ENCODE measurements at regions not wholly inside any gene's neighbourhood (a gene's known extent, or its start where the extent isn't known, plus 50 kb on each side); places are given as distances from the start of the nearest gene placed in this dataset.
"Not testable (repeated sequence)": the region's sequence is repeated elsewhere in the genome, so short reads cannot be mapped to it uniquely, and the experiment has no call there.

DNA sequence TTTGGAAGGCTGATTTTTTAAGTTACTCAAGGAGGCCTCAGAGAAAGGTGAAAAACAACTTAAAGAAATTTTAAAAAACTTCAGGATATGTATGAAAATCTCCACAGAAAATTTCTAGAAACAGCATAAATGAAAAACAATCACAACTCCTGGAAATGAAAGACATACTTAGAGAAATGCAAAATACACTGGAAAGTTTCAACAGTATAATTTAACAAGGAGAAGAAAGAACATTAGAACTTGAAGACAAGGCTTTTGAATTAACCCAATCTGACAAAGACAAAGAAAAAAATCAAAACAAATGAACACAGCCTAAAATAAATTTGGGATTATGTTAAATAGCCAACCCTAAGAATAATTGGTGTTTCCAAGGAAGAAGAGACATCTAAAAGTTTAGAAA lies 300.5 kb downstream of the ANTXR2 start:
- Mint-ChIP-seq H3K36me3 (ENCODE audit: low read depth) (no peaks in the 10 kb centered on the region), H3K4me1 (ENCODE audit: low read depth) (no peaks in the 10 kb centered on the region)

DNA sequence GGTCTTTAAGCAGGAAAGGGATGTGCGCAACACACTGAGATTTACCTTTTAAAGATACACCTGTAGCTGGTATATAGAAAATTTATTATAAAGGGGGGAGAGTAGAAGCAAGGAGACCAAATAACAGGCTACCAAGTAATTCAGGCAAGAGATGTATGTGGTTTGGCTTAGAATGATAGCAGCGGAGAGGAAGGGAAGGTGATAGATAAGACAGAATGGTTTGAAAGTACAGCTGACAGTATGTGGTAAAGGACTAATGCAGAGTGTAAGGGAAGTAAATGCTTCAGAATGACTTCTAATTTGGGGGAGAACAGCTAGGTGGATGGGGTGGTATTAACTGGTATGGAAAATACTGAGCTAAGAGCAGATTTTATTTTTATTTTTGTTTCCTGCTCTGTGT lies 308.9 kb downstream of the ANTXR2 start:
- Mint-ChIP-seq H3K4me1 (ENCODE audit: low read depth) (no peaks in the 10 kb centered on the region), H3K27me3 (no peaks in the 10 kb centered on the region), H3K36me3 (ENCODE audit: low read depth) (no peaks in the 10 kb centered on the region), H3K4me3 (no peak overlapping the region), H3K27ac (no peak overlapping the region), H3K9me3 (peaks cover 28% of the 10 kb centered on the region)
- intact Hi-C loops (cut with micrococcal nuclease): no loop called here

More for the DNA sequence above, 300.5 kb downstream of the ANTXR2 start:
- Mint-ChIP-seq H3K4me3 (no peak overlapping the region), H3K9me3 (peaks cover 80% of the 10 kb centered on the region), H3K27ac (no peak overlapping the region), H3K27me3 (no peaks in the 10 kb centered on the region)
- intact Hi-C loops (cut with micrococcal nuclease): no loop called here

DNA sequence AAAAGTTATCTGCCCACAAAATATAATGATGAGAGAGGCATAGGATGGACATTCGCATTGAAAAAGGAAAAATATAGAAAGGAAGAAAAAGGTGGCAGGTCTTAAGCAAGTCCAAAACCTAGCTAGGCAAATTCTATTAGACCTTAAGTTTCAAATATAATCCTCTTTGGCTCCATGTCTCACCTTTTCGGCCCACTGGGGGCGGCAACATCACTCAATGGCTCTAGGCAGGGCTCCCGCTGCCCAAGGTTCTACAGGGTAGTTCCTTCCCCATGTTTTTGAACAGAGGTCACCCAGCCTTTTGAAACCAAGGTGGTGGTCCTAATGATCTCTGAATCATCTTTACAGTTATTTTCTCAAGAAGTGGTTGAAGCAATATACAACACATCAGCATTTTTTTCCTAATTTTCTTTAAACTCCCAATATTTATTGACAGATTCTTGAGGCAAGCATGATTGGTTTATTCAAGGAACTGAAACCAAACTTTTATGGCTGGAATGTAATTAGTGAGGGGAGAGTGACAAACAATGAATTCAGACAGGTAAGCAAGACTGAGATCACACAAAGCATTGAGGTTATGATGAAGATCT lies 309.4 kb downstream of the ANTXR2 start:
- no peak overlapping the region for H3K27ac Mint-ChIP-seq
- no peaks in the 10 kb centered on the region for H3K4me1 Mint-ChIP-seq (ENCODE audit: low read depth)
- H3K4me3 Mint-ChIP-seq: no peak overlapping the region
- no peaks in the 10 kb centered on the region for H3K27me3 Mint-ChIP-seq
- intact Hi-C loops (cut with micrococcal nuclease): no loop called here
- H3K36me3 Mint-ChIP-seq (ENCODE audit: low read depth): no peaks in the 10 kb centered on the region
- peaks cover 27% of the 10 kb centered on the region for H3K9me3 Mint-ChIP-seq

DNA sequence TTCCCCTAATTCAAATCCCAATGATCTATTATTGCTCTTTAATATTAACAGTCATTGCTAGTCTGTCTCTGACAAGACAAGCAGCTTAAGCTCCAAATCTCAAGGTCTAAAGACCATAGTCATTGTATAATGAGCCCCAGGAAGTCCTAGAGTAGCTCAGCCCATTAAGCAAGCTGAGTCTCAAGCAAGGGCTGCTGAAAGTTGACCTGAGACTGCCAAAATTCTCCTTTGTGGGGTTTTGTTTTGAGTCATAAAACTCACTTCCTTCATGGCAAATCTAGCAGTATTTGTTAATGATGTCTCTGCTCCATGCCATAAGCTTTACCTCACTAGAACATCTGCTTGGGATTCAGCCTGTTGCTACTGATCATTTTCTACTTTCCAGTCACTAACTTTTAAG lies 313.2 kb downstream of the ANTXR2 start:
- no peaks in the 10 kb centered on the region for H3K36me3 Mint-ChIP-seq (ENCODE audit: low read depth)
- no peak overlapping the region for H3K27ac Mint-ChIP-seq
- no peaks in the 10 kb centered on the region for H3K4me1 Mint-ChIP-seq (ENCODE audit: low read depth)
- H3K4me3 Mint-ChIP-seq: no peak overlapping the region
- H3K9me3 Mint-ChIP-seq: peaks cover 11% of the 10 kb centered on the region
- intact Hi-C loops (cut with micrococcal nuclease): no loop called here
- no peaks in the 10 kb centered on the region for H3K27me3 Mint-ChIP-seq

DNA sequence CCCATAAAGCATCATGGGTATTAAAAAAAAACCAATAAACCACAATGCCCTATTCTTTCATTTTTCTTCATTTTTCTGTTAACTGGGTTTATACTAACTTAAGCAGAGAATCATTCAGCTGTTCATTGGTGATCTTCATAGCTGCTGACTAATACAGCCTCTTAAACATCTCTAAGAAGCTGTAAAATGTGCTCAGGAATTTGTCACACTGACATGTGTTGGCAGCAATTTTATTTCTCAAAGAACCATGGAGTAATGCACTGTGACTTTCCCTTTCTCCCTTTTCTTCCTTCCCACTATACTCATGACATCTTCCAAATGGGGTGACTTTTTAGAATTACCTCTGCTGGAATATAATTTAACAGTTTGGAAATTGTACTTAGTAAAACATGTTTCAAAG lies 315.4 kb downstream of the ANTXR2 start:
- Mint-ChIP-seq H3K27me3 (no peaks in the 10 kb centered on the region), H3K36me3 (ENCODE audit: low read depth) (no peaks in the 10 kb centered on the region), H3K9me3 (no peaks in the 10 kb centered on the region), H3K4me3 (no peak overlapping the region), H3K4me1 (ENCODE audit: low read depth) (no peaks in the 10 kb centered on the region), H3K27ac (no peak overlapping the region)
- intact Hi-C loops (cut with micrococcal nuclease): no loop called here

DNA sequence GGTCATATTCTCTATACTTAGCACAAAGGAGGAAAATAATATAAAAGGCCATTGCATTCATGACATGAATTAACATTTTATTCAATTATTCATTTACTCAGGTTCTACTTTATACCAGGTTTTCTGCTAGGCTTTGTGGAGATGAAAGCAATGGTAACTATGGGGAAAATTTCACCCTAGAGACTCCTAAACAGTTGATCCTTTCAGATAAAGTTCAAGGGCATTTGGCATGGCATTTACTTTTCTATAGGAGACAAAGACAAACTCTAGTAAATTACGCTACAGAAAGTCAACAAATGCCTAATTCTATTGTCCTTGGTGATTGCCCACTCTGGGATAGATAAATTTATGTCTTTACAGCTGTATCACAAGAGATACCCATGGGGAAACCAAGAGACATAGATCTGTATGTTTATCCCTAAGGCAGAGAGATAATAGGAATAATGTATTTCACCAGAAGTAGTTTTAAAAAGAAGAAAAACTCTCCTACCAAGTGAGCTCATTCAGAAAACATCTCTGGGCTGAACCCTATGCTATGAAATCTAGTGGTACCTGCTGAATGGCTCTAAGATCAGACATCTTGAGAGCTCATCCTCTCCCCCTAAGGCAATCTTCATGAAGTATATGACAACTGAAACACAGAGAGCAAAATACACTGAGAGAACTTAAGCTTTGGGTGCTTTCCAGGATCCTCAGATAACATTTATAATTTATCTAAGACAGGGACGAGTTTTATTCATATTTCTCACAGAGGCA lies 316.7 kb downstream of the ANTXR2 start:
- intact Hi-C loops (cut with micrococcal nuclease): no loop called here
- no peaks in the 10 kb centered on the region for H3K4me1 Mint-ChIP-seq (ENCODE audit: low read depth)
- no peaks in the 10 kb centered on the region for H3K36me3 Mint-ChIP-seq (ENCODE audit: low read depth)
- H3K4me3 Mint-ChIP-seq: no peak overlapping the region
- no peaks in the 10 kb centered on the region for H3K27me3 Mint-ChIP-seq
- no peaks in the 10 kb centered on the region for H3K9me3 Mint-ChIP-seq
- H3K27ac Mint-ChIP-seq: no peak overlapping the region

DNA sequence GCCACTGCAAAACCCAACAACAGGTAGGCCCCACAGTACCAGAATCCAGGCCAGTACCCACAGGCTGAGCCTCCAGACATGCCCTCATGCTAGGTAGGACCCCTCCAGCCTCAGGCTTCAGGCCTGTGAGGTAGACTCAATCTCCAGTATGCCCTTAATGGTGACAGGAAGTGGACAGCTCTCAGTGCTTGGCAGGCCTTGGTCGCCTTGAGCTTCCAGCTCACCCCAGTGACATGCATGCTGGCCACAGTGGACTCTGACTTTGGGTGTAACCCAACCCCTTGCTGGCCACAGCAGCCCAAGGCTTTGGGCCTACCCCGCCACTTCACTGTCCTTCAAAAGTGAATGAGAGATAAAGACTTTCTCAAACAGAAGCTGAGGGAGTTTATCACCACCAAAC lies 324.2 kb downstream of the ANTXR2 start:
- no peak overlapping the region for H3K27ac Mint-ChIP-seq
- intact Hi-C loops (cut with micrococcal nuclease): no loop called here
- no peaks in the 10 kb centered on the region for H3K4me1 Mint-ChIP-seq (ENCODE audit: low read depth)
- no peaks in the 10 kb centered on the region for H3K36me3 Mint-ChIP-seq (ENCODE audit: low read depth)
- H3K9me3 Mint-ChIP-seq: no peaks in the 10 kb centered on the region
- no peaks in the 10 kb centered on the region for H3K27me3 Mint-ChIP-seq
- H3K4me3 Mint-ChIP-seq: no peak overlapping the region

DNA sequence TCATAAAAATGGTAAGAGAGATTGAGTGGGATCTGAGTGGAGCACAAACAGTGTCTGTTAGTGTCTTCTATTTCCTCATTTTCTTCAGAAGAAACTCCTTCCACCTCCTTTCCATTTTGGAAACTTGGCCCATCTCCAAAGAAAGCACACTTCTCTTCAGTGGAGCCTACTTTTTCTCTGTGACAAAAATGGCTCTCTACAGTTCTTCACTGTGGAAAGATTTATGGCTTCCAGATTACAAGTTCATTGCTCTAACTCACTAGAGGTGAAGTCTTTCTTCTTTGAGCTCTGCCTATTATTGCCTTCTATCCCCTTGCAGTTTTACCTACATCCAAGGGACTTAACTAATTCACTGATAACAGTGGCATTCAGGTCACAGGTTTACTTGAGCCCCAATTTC lies 325.8 kb downstream of the ANTXR2 start:
- H3K4me1 Mint-ChIP-seq (ENCODE audit: low read depth): no peaks in the 10 kb centered on the region

DNA sequence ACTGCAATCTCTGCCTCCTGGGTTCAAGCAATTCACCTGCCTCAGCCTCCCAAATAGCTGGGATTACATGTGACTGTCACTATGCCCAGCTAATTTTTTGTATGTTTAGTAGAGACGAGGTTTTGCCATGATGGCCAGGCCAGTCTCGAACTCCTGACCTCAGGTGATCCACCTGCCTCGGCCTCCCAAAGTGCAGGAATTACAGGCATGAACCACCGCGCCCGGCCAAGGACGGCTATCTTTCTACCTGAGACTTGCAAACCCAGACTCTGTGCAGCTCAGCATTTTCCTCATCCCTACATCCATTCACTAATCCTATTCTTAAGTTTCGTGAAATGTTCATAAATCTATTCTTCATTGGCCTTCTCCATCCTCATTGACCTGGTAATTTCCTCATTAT lies 330.0 kb downstream of the ANTXR2 start:
- H3K36me3 Mint-ChIP-seq (ENCODE audit: low read depth): no peaks in the 10 kb centered on the region
- H3K9me3 Mint-ChIP-seq: no peaks in the 10 kb centered on the region
- no peaks in the 10 kb centered on the region for H3K4me1 Mint-ChIP-seq (ENCODE audit: low read depth)
- no peaks in the 10 kb centered on the region for H3K27me3 Mint-ChIP-seq
- H3K4me3 Mint-ChIP-seq: no peak overlapping the region
- H3K27ac Mint-ChIP-seq: no peak overlapping the region
- intact Hi-C loops (cut with micrococcal nuclease): no loop called here

More for the DNA sequence above, 325.8 kb downstream of the ANTXR2 start:
- no peaks in the 10 kb centered on the region for H3K27me3 Mint-ChIP-seq
- intact Hi-C loops (cut with micrococcal nuclease): no loop called here
- H3K4me3 Mint-ChIP-seq: no peak overlapping the region
- no peaks in the 10 kb centered on the region for H3K9me3 Mint-ChIP-seq
- no peaks in the 10 kb centered on the region for H3K36me3 Mint-ChIP-seq (ENCODE audit: low read depth)
- no peak overlapping the region for H3K27ac Mint-ChIP-seq

DNA sequence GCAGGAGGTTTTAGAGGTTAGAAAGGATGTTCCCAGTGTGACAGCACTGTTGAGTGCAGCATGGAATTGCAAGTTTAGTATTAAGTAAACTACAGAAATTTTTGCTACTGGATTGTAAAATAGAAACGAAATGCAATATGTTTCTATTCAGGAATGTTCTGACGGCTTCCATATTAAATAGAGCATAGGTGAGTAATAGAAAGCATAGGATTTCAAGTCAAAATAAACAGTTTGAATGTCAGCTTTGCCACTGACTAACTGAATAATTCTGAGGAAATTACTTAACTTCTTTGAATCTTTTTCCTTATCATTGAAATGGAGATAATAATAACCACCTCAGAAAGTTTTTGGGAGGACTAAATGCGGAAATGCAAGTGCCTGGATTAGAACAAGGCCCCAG lies 331.9 kb upstream of the GK2 start:
- Mint-ChIP-seq H3K27me3 (no peaks in the 10 kb centered on the region), H3K4me1 (ENCODE audit: low read depth) (no peaks in the 10 kb centered on the region), H3K4me3 (no peak overlapping the region), H3K27ac (no peak overlapping the region), H3K36me3 (ENCODE audit: low read depth) (no peaks in the 10 kb centered on the region), H3K9me3 (no peaks in the 10 kb centered on the region)
- intact Hi-C loops (cut with micrococcal nuclease): no loop called here

DNA sequence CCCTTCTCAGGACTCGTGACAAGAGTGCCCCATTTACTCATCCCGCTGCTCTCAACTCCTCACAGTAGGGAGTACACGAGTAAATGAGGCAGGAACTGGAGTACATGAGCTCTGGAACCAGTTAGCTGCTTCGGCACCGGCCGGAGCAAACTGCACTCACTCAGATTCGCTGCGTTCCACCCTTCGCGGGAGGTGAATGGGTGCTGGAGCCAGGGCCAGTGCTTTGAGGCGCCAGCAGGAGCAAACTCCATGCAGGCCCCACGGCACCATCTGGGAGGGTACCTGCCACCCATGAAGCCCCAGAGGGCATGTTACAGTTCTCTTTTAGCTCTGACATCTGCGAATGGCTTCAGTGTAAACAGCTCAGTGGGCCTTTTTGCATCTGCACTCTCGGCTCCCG lies 315.5 kb upstream of the GK2 start:
- Mint-ChIP-seq H3K9me3 (no peaks in the 10 kb centered on the region), H3K27ac (no peak overlapping the region), H3K36me3 (ENCODE audit: low read depth) (no peaks in the 10 kb centered on the region), H3K4me1 (ENCODE audit: low read depth) (no peaks in the 10 kb centered on the region), H3K4me3 (no peak overlapping the region), H3K27me3 (no peaks in the 10 kb centered on the region)
- intact Hi-C loops (cut with micrococcal nuclease): no loop called here

DNA sequence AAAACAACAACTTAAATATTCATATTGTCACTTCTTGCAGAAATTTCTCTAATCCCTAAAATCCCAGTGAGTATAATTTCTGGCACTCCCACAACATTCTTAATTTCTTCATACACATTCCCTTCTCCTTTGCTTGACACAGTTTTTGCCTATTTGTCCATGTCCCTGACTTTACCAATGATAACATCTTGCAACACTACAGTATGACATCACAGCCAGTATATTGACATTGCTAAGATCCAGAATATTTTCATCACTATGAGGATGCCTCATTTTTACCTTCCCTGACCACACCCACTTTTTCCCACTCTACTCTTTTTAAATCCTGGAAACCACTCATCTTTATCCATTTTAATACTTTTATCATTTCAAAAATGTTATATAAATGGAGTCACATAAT lies 292.3 kb upstream of the GK2 start:
- H3K4me1 Mint-ChIP-seq (ENCODE audit: low read depth): no peaks in the 10 kb centered on the region
- intact Hi-C loops (cut with micrococcal nuclease): no loop called here
- no peaks in the 10 kb centered on the region for H3K27me3 Mint-ChIP-seq
- no peak overlapping the region for H3K27ac Mint-ChIP-seq
- H3K9me3 Mint-ChIP-seq: peaks cover 40% of the 10 kb centered on the region
- H3K36me3 Mint-ChIP-seq (ENCODE audit: low read depth): no peaks in the 10 kb centered on the region
- H3K4me3 Mint-ChIP-seq: no peak overlapping the region

DNA sequence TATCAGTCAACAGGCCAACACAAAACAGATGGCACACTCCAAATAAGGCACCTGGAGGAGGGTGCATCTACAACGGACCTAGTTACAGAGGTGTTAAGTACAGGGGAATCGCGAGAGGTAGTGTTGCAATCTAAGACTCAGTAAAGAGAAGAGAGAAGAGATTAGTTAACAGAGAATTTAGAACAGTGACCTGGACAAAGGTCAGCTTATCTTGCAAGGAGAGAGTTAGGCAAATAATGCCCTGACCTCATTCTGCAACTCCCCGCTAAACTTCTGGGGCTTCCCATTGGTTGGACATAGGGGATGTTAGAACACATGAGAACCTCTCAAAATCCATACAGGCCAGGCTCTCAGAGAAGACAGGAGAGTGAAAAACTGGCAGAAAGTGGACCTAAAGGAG lies 289.4 kb upstream of the GK2 start:
- H3K9me3 Mint-ChIP-seq: peaks cover 58% of the 10 kb centered on the region
- H3K27ac Mint-ChIP-seq: no peak overlapping the region
- no peaks in the 10 kb centered on the region for H3K4me1 Mint-ChIP-seq (ENCODE audit: low read depth)
- no peaks in the 10 kb centered on the region for H3K27me3 Mint-ChIP-seq
- no peak overlapping the region for H3K4me3 Mint-ChIP-seq
- H3K36me3 Mint-ChIP-seq (ENCODE audit: low read depth): no peaks in the 10 kb centered on the region
- intact Hi-C loops (cut with micrococcal nuclease): no loop called here

DNA sequence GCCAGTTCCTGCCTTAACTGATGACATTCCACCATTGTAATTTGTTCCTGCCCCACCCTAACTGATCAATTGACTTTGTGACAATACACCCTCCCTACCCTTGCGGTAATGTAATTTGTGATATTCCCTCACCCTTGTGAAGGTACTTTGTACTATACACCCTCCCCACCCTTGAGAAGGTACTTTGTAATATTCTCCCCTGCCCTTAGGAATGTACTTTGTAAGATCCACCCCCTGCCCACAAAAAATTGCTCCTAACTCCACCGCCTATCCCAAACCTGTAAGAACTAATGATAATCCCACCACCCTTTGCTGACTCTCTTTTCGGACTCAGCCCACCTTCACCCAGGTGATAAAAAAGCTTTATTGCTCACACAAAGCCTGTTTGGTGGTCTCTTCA lies 288.5 kb upstream of the GK2 start:
- H3K9me3 Mint-ChIP-seq: peaks cover 58% of the 10 kb centered on the region
- H3K27ac Mint-ChIP-seq; H3K4me1 Mint-ChIP-seq (ENCODE audit: low read depth); H3K27me3 Mint-ChIP-seq; intact Hi-C loops (cut with micrococcal nuclease); H3K4me3 Mint-ChIP-seq; H3K36me3 Mint-ChIP-seq (ENCODE audit: low read depth): not testable (repeated sequence)

DNA sequence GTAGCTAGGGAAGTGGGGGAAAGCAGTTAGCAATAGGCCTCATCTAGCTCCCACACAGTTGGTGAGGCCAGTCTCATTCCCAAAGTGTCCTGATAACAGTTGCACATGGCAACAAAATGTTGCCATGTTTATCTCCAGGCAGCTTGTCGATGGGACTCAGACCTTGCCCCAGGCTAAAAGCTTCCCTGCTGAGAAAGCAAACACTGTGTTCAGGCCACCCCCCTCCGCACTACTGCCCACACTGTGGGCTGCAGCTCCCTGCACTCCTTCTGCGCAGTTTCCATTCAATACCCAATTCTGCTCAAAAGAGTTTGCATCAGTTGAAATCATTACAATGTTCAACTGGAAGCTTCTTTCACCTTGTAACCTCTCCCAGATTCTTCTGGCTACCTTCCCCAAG lies 287.8 kb upstream of the GK2 start:
- no peak overlapping the region for H3K27ac Mint-ChIP-seq
- no peaks in the 10 kb centered on the region for H3K36me3 Mint-ChIP-seq (ENCODE audit: low read depth)
- no peaks in the 10 kb centered on the region for H3K4me1 Mint-ChIP-seq (ENCODE audit: low read depth)
- no peaks in the 10 kb centered on the region for H3K27me3 Mint-ChIP-seq
- no peak overlapping the region for H3K4me3 Mint-ChIP-seq
- H3K9me3 Mint-ChIP-seq: peaks cover 58% of the 10 kb centered on the region
- intact Hi-C loops (cut with micrococcal nuclease): no loop called here

Data from dendritic cell treated with granulocyte-macrophage colony-stimulating factor and Interleukin-4, amounts not matched to agents 40 ng/mL and 50 ng/mL, for 4 days (primary cell).